GM12878 (cell line): ENCODE measurements at regions not wholly inside any gene's neighbourhood (a gene's known extent, or its start where the extent isn't known, plus 50 kb on each side); places are given as distances from the start of the nearest gene placed in this dataset.

ENCODE experiments used
- ATF7 ChIP-seq: fragments of 450-650 bp; IDR thresholded peaks from 2 replicates; pipeline ENCODE4 v1.6.1; 2016; ENCODE audit warnings: low read depth, mild to moderate bottlenecking
- CBX3 ChIP-seq: fragments of 200-600 bp; sonication (generic); IDR thresholded peaks from 2 replicates; pipeline ENCODE4 v1.6.1; 2016; ENCODE audit warnings: low read depth, borderline replicate concordance
- CBX5 ChIP-seq: sonication (generic); IDR thresholded peaks from 2 replicates; pipeline ENCODE4 v1.6.1; 2016; ENCODE audit warnings: low read depth, moderate library complexity, mild to moderate bottlenecking, inconsistent platforms
- DPF2 ChIP-seq: fragments of 450-650 bp; IDR thresholded peaks from 2 replicates; pipeline ENCODE4 v1.6.1; 2017; ENCODE audit warnings: mild to moderate bottlenecking
- EP300 ChIP-seq, 2 experiments: fragments of 150-350 bp in 1 of 2; IDR thresholded peaks; 2 replicates each; pipeline ENCODE4 v1.6.1; 2011 to 2012; ENCODE audit warnings: low read depth in 2 of 2, low read length in 2 of 2, borderline replicate concordance in 1 of 2, improper control_type of control experiment in 1 of 2, inconsistent platforms in 1 of 2; ENCODE audit not compliant: control insufficient read depth in 1 of 2
- FOS ChIP-seq: IDR thresholded peaks from 3 replicates; pipeline ENCODE4 v1.6.1; 2011; ENCODE audit warnings: borderline replicate concordance; ENCODE audit not compliant: insufficient read length; ENCODE audit errors: extremely low read depth
- FOXM1 ChIP-seq: IDR thresholded peaks from 2 replicates; pipeline ENCODE4 v1.6.1; 2012; ENCODE audit warnings: low read depth, mild to moderate bottlenecking, inconsistent platforms, low read length, moderate library complexity
- HDAC6 ChIP-seq: fragments of 200-600 bp; sonication (generic); IDR thresholded peaks from one replicate; pipeline ENCODE4 v1.8.0; 2017; ENCODE audit warnings: antibody characterized with exemption; ENCODE audit not compliant: unreplicated experiment
- IKZF2 ChIP-seq, 2 experiments: fragments of 450-650 bp; IDR thresholded peaks; 2 replicates each; pipeline ENCODE4 v1.6.1; 2017; ENCODE audit warnings: mild to moderate bottlenecking in 2 of 2, moderate library complexity in 2 of 2
- IRF4 ChIP-seq: IDR thresholded peaks from 2 replicates; pipeline ENCODE4 v1.6.1; 2011; ENCODE audit warnings: low read depth, low read length
- MEF2B ChIP-seq: fragments of 450-650 bp; IDR thresholded peaks from 2 replicates; pipeline ENCODE4 v1.6.1; 2018; ENCODE audit warnings: mild to moderate bottlenecking, moderate library complexity; ENCODE audit not compliant: partially characterized antibody, poor library complexity, severe bottlenecking
- PML ChIP-seq: IDR thresholded peaks from 2 replicates; pipeline ENCODE4 v1.6.1; 2012; ENCODE audit warnings: low read length, inconsistent platforms
- RBBP5 ChIP-seq: fragments of 200-600 bp; sonication (generic); conservative IDR thresholded peaks from 2 replicates; pipeline ENCODE4 v1.6.1; 2016
- RELA ChIP-seq: fragments of 450-650 bp; IDR thresholded peaks from 2 replicates; pipeline ENCODE4 v1.8.0; 2014; ENCODE audit warnings: borderline replicate concordance; ENCODE audit not compliant: partially characterized antibody
- SPI1 ChIP-seq: IDR thresholded peaks from 2 replicates; pipeline ENCODE4 v1.6.1; 2011; ENCODE audit warnings: low read depth, mild to moderate bottlenecking, low read length, moderate library complexity, borderline replicate concordance; ENCODE audit not compliant: insufficient read depth
- ZBED1 ChIP-seq: IDR thresholded peaks from 2 replicates; pipeline ENCODE4 v1.6.1; 2016; ENCODE audit warnings: borderline replicate concordance
- ZNF24 ChIP-seq: fragments of 450-650 bp; IDR thresholded peaks from 2 replicates; pipeline ENCODE4 v1.6.1; 2017; ENCODE audit warnings: antibody characterized with exemption, mild to moderate bottlenecking
- TF ChIP-seq, protein P1 (sequence below): IDR thresholded peaks from 2 replicates; pipeline ENCODE4 v1.6.1; 2011; ENCODE audit warnings: borderline replicate concordance, low read depth, mild to moderate bottlenecking, moderate library complexity, low read length; ENCODE audit not compliant: insufficient read depth, poor library complexity, severe bottlenecking
- TF ChIP-seq, protein P2 (sequence below): fragments of 450-650 bp; IDR thresholded peaks from 2 replicates; pipeline ENCODE4 v1.6.1; 2017; ENCODE audit warnings: mild to moderate bottlenecking, low read depth, inconsistent platforms; ENCODE audit not compliant: poor library complexity, severe bottlenecking
- TF ChIP-seq, protein P3 (sequence below): IDR thresholded peaks from 2 replicates; pipeline ENCODE4 v1.6.1; 2011; ENCODE audit warnings: borderline replicate concordance, low read depth, mild to moderate bottlenecking, moderate library complexity, mixed read lengths, low read length; ENCODE audit not compliant: insufficient read depth; ENCODE audit errors: extremely low read length
- TF ChIP-seq, protein P4 (sequence below): fragments of 450-650 bp; formaldehyde crosslinking; IDR thresholded peaks from 2 replicates; pipeline ENCODE4 v1.4.0; 2020; ENCODE audit warnings: mild to moderate bottlenecking, moderate library complexity
- TF ChIP-seq, protein P5 (sequence below): fragments of 450-650 bp; IDR thresholded peaks from 2 replicates; pipeline ENCODE4 v1.6.1; 2017; ENCODE audit warnings: borderline replicate concordance

DNA sequence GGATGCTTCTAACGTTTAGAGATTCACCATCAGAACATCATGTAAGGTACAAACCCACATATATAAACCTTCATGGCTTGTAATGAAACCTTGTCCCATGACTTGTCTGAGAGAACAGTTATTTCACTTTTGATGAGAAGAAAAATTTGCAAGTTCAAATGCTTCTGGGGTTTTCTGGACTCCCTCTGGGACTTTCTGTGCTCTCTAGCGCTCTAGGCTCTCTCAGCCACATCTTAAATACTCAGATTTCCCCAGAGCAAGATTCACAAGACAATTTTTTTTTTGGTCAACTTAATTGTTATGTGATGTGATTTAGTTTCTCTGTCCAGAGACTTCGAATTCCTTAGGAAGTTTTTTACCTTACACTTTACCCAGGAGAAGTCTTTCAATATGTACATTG is 282.8 kb upstream of the EDNRB start (continued):
- TF ChIP-seq, protein P1, sequence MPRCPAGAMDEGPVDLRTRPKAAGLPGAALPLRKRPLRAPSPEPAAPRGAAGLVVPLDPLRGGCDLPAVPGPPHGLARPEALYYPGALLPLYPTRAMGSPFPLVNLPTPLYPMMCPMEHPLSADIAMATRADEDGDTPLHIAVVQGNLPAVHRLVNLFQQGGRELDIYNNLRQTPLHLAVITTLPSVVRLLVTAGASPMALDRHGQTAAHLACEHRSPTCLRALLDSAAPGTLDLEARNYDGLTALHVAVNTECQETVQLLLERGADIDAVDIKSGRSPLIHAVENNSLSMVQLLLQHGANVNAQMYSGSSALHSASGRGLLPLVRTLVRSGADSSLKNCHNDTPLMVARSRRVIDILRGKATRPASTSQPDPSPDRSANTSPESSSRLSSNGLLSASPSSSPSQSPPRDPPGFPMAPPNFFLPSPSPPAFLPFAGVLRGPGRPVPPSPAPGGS = peak; percentile 97
- TF ChIP-seq MEF2B (peak; percentile 100), ATF7 (peak; percentile 67), IKZF2 (IDR thresholded peaks at IDR 0.05) (peak; percentile 13 to 29; a peak in 2 of 4 replicates), PML (no peak), IRF4 (0 out of 2 replicates have a peak, but pooled peaks have one; percentile 36), DPF2 (no peak), ZBED1 (no peak), EP300 (IDR thresholded peaks at IDR 0.05; ENCODE audit: borderline replicate concordance in 1 of 2, control insufficient read depth in 1 of 2, low read depth in 2 of 2, low read length in 2 of 2) (peak in 1 of 2 experiments; percentile 59; a peak in 1 of 4 replicates), ZNF24 (0 out of 2 replicates have a peak, but pooled peaks have one; percentile 29), CBX3 (no peak), RBBP5 (no peak), SPI1 (no peak), HDAC6 (no peak), CBX5 (no peak), RELA (no peak), FOS (no peak), FOXM1 (peak; percentile 59; the same call in 1 of the 2 replicates)
- TF ChIP-seq, protein P2, sequence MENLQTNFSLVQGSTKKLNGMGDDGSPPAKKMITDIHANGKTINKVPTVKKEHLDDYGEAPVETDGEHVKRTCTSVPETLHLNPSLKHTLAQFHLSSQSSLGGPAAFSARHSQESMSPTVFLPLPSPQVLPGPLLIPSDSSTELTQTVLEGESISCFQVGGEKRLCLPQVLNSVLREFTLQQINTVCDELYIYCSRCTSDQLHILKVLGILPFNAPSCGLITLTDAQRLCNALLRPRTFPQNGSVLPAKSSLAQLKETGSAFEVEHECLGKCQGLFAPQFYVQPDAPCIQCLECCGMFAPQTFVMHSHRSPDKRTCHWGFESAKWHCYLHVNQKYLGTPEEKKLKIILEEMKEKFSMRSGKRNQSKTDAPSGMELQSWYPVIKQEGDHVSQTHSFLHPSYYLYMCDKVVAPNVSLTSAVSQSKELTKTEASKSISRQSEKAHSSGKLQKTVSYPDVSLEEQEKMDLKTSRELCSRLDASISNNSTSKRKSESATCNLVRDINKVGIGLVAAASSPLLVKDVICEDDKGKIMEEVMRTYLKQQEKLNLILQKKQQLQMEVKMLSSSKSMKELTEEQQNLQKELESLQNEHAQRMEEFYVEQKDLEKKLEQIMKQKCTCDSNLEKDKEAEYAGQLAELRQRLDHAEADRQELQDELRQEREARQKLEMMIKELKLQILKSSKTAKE = peak; percentile 49
- TF ChIP-seq, protein P3, sequence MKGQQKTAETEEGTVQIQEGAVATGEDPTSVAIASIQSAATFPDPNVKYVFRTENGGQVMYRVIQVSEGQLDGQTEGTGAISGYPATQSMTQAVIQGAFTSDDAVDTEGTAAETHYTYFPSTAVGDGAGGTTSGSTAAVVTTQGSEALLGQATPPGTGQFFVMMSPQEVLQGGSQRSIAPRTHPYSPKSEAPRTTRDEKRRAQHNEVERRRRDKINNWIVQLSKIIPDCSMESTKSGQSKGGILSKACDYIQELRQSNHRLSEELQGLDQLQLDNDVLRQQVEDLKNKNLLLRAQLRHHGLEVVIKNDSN = no peak
- TF ChIP-seq, protein P4, sequence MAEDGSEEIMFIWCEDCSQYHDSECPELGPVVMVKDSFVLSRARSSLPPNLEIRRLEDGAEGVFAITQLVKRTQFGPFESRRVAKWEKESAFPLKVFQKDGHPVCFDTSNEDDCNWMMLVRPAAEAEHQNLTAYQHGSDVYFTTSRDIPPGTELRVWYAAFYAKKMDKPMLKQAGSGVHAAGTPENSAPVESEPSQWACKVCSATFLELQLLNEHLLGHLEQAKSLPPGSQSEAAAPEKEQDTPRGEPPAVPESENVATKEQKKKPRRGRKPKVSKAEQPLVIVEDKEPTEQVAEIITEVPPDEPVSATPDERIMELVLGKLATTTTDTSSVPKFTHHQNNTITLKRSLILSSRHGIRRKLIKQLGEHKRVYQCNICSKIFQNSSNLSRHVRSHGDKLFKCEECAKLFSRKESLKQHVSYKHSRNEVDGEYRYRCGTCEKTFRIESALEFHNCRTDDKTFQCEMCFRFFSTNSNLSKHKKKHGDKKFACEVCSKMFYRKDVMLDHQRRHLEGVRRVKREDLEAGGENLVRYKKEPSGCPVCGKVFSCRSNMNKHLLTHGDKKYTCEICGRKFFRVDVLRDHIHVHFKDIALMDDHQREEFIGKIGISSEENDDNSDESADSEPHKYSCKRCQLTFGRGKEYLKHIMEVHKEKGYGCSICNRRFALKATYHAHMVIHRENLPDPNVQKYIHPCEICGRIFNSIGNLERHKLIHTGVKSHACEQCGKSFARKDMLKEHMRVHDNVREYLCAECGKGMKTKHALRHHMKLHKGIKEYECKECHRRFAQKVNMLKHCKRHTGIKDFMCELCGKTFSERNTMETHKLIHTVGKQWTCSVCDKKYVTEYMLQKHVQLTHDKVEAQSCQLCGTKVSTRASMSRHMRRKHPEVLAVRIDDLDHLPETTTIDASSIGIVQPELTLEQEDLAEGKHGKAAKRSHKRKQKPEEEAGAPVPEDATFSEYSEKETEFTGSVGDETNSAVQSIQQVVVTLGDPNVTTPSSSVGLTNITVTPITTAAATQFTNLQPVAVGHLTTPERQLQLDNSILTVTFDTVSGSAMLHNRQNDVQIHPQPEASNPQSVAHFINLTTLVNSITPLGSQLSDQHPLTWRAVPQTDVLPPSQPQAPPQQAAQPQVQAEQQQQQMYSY (CRISPR knock-in tag) = no peak
- TF ChIP-seq, protein P5, sequence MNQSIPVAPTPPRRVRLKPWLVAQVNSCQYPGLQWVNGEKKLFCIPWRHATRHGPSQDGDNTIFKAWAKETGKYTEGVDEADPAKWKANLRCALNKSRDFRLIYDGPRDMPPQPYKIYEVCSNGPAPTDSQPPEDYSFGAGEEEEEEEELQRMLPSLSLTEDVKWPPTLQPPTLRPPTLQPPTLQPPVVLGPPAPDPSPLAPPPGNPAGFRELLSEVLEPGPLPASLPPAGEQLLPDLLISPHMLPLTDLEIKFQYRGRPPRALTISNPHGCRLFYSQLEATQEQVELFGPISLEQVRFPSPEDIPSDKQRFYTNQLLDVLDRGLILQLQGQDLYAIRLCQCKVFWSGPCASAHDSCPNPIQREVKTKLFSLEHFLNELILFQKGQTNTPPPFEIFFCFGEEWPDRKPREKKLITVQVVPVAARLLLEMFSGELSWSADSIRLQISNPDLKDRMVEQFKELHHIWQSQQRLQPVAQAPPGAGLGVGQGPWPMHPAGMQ = no peak
